ENCODE measurements at regions not wholly inside any gene's neighbourhood (a gene's known extent, or its start where the extent isn't known, plus 50 kb on each side); places are given as distances from the start of the nearest gene placed in this dataset.
"Not testable (repeated sequence)": the region's sequence is repeated elsewhere in the genome, so short reads cannot be mapped to it uniquely, and the experiment has no call there.

- no TSS peak for BruUV-seq (replicated peaks)
- in situ Hi-C loops (cut with HindIII; ENCODE audit: low pct_unique_long_range_greater_than_20kb, low sequenced_read_pairs) (no loop called here), intact Hi-C loops (cut with micrococcal nuclease; ENCODE audit: unreplicated experiment) (no loop called here)
- Histone ChIP-seq H3K27me3 (ENCODE audit: control insufficient read depth, insufficient read depth, low read length) (no peaks in the 10 kb centered on the region), H3K4me3 (ENCODE audit: low read depth in 2 of 2, low read length in 2 of 2) (no peak overlapping the region), H3K4me1 (ENCODE audit: control insufficient read depth, insufficient read depth, low read length) (no peaks in the 10 kb centered on the region), H3K36me3 (ENCODE audit: control insufficient read depth, insufficient read depth, low read length) (no peaks in the 10 kb centered on the region), H3K9me3 (ENCODE audit: control insufficient read depth, insufficient read depth, low read depth, low read length) (no peaks in the 10 kb centered on the region), H3K27ac (ENCODE audit: low read length) (no peak overlapping the region)
- POLR2A ChIA-PET, result no interaction called here
- CTCF ChIA-PET, result no interaction called here
- ATAC-seq, result no peak
- no peak for TF ChIP-seq TCF7L2 (IDR thresholded peaks at IDR 0.05; ENCODE audit: low read depth, low read length)
- no peak for TF ChIP-seq POLR2AphosphoS5 (IDR thresholded peaks at IDR 0.05; ENCODE audit: low read depth, low read length)
- TF ChIP-seq CTCF (IDR thresholded peaks at IDR 0.05), result no peak
- TF ChIP-seq SIN3A (IDR thresholded peaks at IDR 0.05; ENCODE audit: borderline replicate concordance, insufficient read depth, low read depth, low read length), result no peak
- TF ChIP-seq REST (IDR thresholded peaks at IDR 0.05; ENCODE audit: insufficient read depth in 1 of 2, low read depth in 2 of 2, low read length in 1 of 2), result no peak
- no peak for DNase-seq (ENCODE audit: low read depth, low spot score)
Measured at GRCh38 chrX:83630662-83631061, 122.6 kb downstream of the POU3F4 start.

GRCh38 chrX:83649706-83650105, 141.6 kb downstream of the POU3F4 start:
- not testable (repeated sequence) for ATAC-seq; H3K27me3 ChIP-seq (ENCODE audit: control insufficient read depth, insufficient read depth, low read length)

GRCh38 chrX:83658731-83659130, 150.6 kb downstream of the POU3F4 start:
- Histone ChIP-seq H3K4me3 (ENCODE audit: low read depth in 2 of 2, low read length in 2 of 2) (no peak overlapping the region), H3K9me3 (ENCODE audit: control insufficient read depth, insufficient read depth, low read depth, low read length) (no peaks in the 10 kb centered on the region), H3K27me3 (ENCODE audit: control insufficient read depth, insufficient read depth, low read length) (no peaks in the 10 kb centered on the region), H3K36me3 (ENCODE audit: control insufficient read depth, insufficient read depth, low read length) (no peaks in the 10 kb centered on the region), H3K27ac (ENCODE audit: low read length) (no peak overlapping the region), H3K4me1 (ENCODE audit: control insufficient read depth, insufficient read depth, low read length) (no peaks in the 10 kb centered on the region)
- DNase-seq (ENCODE audit: low read depth, low spot score), result no peak
- intact Hi-C loops (cut with micrococcal nuclease; ENCODE audit: unreplicated experiment) (no loop called here), in situ Hi-C loops (cut with HindIII; ENCODE audit: low pct_unique_long_range_greater_than_20kb, low sequenced_read_pairs) (no loop called here)
- no peak for ATAC-seq
- ChIA-PET CTCF (no interaction called here), POLR2A (no interaction called here)
- BruUV-seq (replicated peaks), result no TSS peak
- peak; percentile 30 for TF ChIP-seq CTCF (IDR thresholded peaks at IDR 0.05)
- no peak for TF ChIP-seq TCF7L2 (IDR thresholded peaks at IDR 0.05; ENCODE audit: low read depth, low read length)

More at GRCh38 chrX:83649706-83650105, 141.6 kb downstream of the POU3F4 start:
- CTCF ChIA-PET; H3K9me3 ChIP-seq (ENCODE audit: control insufficient read depth, insufficient read depth, low read depth, low read length); intact Hi-C loops (cut with micrococcal nuclease; ENCODE audit: unreplicated experiment); H3K4me1 ChIP-seq (ENCODE audit: control insufficient read depth, insufficient read depth, low read length); BruUV-seq (replicated peaks); H3K4me3 ChIP-seq (ENCODE audit: low read depth in 2 of 2, low read length in 2 of 2); POLR2A ChIA-PET; in situ Hi-C loops (cut with HindIII; ENCODE audit: low pct_unique_long_range_greater_than_20kb, low sequenced_read_pairs); H3K36me3 ChIP-seq (ENCODE audit: control insufficient read depth, insufficient read depth, low read length); H3K27ac ChIP-seq (ENCODE audit: low read length); DNase-seq (ENCODE audit: low read depth, low spot score): not testable (repeated sequence)
